SK-N-SH treated with all-trans-retinoic acid at 6 μM for 48 hours (cell line): ENCODE measurements at regions not wholly inside any gene's neighbourhood (a gene's known extent, or its start where the extent isn't known, plus 50 kb on each side); places are given as distances from the start of the nearest gene placed in this dataset.
"Not testable (repeated sequence)": the region's sequence is repeated elsewhere in the genome, so short reads cannot be mapped to it uniquely, and the experiment has no call there.

Source experiments
- ATAC-seq: fragments of 200-7000 bp; cut with Tn5 transposase; 3 replicates; pipeline ENCODE4 v1.9.1; 2020; ENCODE audit warnings: mild to moderate bottlenecking, moderate library complexity
- ARNTL ChIP-seq: fragments of 450-650 bp; formaldehyde crosslinking; IDR thresholded peaks from 2 replicates; pipeline ENCODE4 v1.5.0; 2020; ENCODE audit warnings: low read depth, mild to moderate bottlenecking, moderate library complexity, borderline replicate concordance
- BACH2 ChIP-seq: fragments of 250-450 bp; sonication (Bioruptor Pico); IDR thresholded peaks from 2 replicates; pipeline ENCODE4 v1.9.0; 2021; ENCODE audit warnings: mild to moderate bottlenecking, borderline replicate concordance
- CREB5 ChIP-seq: fragments of 250-450 bp; sonication (Bioruptor Pico); IDR thresholded peaks from 2 replicates; pipeline ENCODE4 v1.5.1; 2020; ENCODE audit warnings: low read depth, mild to moderate bottlenecking, moderate library complexity
- CSDC2 ChIP-seq: fragments of 250-450 bp; sonication (Bioruptor Pico); IDR thresholded peaks from 2 replicates; pipeline ENCODE4 v1.5.0; 2020; ENCODE audit warnings: mild to moderate bottlenecking, moderate library complexity
- ESRRG ChIP-seq: fragments of 250-450 bp; sonication (Bioruptor Pico); IDR thresholded peaks from 2 replicates; pipeline ENCODE4 v1.6.1; 2021; ENCODE audit warnings: mild to moderate bottlenecking
- GLIS3 ChIP-seq: fragments of 250-450 bp; sonication (Bioruptor Pico); IDR thresholded peaks from 2 replicates; pipeline ENCODE4 v1.5.0; 2020; ENCODE audit warnings: mild to moderate bottlenecking, moderate library complexity
- OSR1 ChIP-seq: fragments of 250-450 bp; sonication (Bioruptor Pico); IDR thresholded peaks from 2 replicates; pipeline ENCODE4 v1.8.0; 2022; ENCODE audit warnings: moderate library complexity, mild to moderate bottlenecking, inconsistent platforms
- PPARA ChIP-seq: fragments of 250-450 bp; sonication (Bioruptor Pico); IDR thresholded peaks from 2 replicates; pipeline ENCODE4 v1.5.0; 2020; ENCODE audit warnings: mild to moderate bottlenecking, borderline replicate concordance
- RARB ChIP-seq: fragments of 250-450 bp; sonication (Bioruptor Pico); IDR thresholded peaks from 2 replicates; pipeline ENCODE4 v1.8.0; 2021; ENCODE audit warnings: mild to moderate bottlenecking, moderate library complexity
- SNAI2 ChIP-seq: fragments of 250-450 bp; sonication (Bioruptor Pico); IDR thresholded peaks from 2 replicates; pipeline ENCODE4 v1.5.0; 2020; ENCODE audit warnings: mild to moderate bottlenecking, moderate library complexity
- TCF4 ChIP-seq: fragments of 250-450 bp; sonication (Bioruptor Pico); IDR thresholded peaks from 2 replicates; pipeline ENCODE4 v1.8.0; 2021; ENCODE audit warnings: mild to moderate bottlenecking, moderate library complexity, borderline replicate concordance
- TOX ChIP-seq: fragments of 250-450 bp; sonication (Bioruptor Pico); IDR thresholded peaks from 2 replicates; pipeline ENCODE4 v1.8.0; 2021; ENCODE audit warnings: mild to moderate bottlenecking, moderate library complexity, borderline replicate concordance
- TSHZ2 ChIP-seq: fragments of 250-450 bp; sonication (Bioruptor Pico); IDR thresholded peaks from 2 replicates; pipeline ENCODE4 v1.5.0; 2020; ENCODE audit warnings: mild to moderate bottlenecking, moderate library complexity
- ZC3H10 ChIP-seq: fragments of 250-450 bp; sonication (Bioruptor Pico); IDR thresholded peaks from 2 replicates; pipeline ENCODE4 v1.5.1; 2021; ENCODE audit warnings: mild to moderate bottlenecking, moderate library complexity
- ZFP30 ChIP-seq: fragments of 450-650 bp; formaldehyde crosslinking; IDR thresholded peaks from 2 replicates; pipeline ENCODE4 v1.5.0; 2022; ENCODE audit warnings: mild to moderate bottlenecking, moderate library complexity
- ZNF565 ChIP-seq: fragments of 450-650 bp; formaldehyde crosslinking; conservative IDR thresholded peaks from 2 replicates; pipeline ENCODE4 v1.5.0; 2020; ENCODE audit warnings: low read depth, mild to moderate bottlenecking, moderate library complexity
- ZNF70 ChIP-seq: fragments of 450-650 bp; formaldehyde crosslinking; IDR thresholded peaks from 2 replicates; pipeline ENCODE4 v1.5.0; 2020; ENCODE audit warnings: mild to moderate bottlenecking, moderate library complexity
- ZNF8 ChIP-seq: fragments of 450-650 bp; formaldehyde crosslinking; IDR thresholded peaks from 2 replicates; pipeline ENCODE4 v1.5.0; 2020; ENCODE audit warnings: mild to moderate bottlenecking, moderate library complexity
- TF ChIP-seq, protein P1 (sequence below): fragments of 250-450 bp; sonication (Bioruptor Pico); IDR thresholded peaks from 2 replicates; pipeline ENCODE4 v1.8.0; 2021; ENCODE audit warnings: low read depth, mild to moderate bottlenecking, moderate library complexity, borderline replicate concordance
- TF ChIP-seq, protein P2 (sequence below): fragments of 250-450 bp; sonication (Bioruptor Pico); IDR thresholded peaks from 2 replicates; pipeline ENCODE4 v1.5.1; 2021; ENCODE audit warnings: mild to moderate bottlenecking, moderate library complexity
- TF ChIP-seq, protein P3 (sequence below): fragments of 250-450 bp; sonication (Bioruptor Pico); IDR thresholded peaks from 2 replicates; pipeline ENCODE4 v1.8.0; 2020; ENCODE audit warnings: mild to moderate bottlenecking, moderate library complexity, borderline replicate concordance

- no peak for ATAC-seq
- TF ChIP-seq PPARA (CRISPR knock-in tag) (no peak), CSDC2 (no peak), ZNF70 (CRISPR knock-in tag) (no peak), OSR1 (CRISPR knock-in tag) (no peak), ZC3H10 (no peak), GLIS3 (CRISPR knock-in tag) (no peak), TCF4 (no peak), CREB5 (CRISPR knock-in tag) (no peak), BACH2 (no peak), ESRRG (CRISPR knock-in tag) (no peak), ZNF8 (CRISPR knock-in tag) (no peak), ARNTL (CRISPR knock-in tag) (no peak), ZNF565 (CRISPR knock-in tag) (no peak), RARB (CRISPR knock-in tag) (no peak), ZFP30 (CRISPR knock-in tag) (no peak), TSHZ2 (no peak), TOX (CRISPR knock-in tag) (no peak)
- TF ChIP-seq, protein P1, sequence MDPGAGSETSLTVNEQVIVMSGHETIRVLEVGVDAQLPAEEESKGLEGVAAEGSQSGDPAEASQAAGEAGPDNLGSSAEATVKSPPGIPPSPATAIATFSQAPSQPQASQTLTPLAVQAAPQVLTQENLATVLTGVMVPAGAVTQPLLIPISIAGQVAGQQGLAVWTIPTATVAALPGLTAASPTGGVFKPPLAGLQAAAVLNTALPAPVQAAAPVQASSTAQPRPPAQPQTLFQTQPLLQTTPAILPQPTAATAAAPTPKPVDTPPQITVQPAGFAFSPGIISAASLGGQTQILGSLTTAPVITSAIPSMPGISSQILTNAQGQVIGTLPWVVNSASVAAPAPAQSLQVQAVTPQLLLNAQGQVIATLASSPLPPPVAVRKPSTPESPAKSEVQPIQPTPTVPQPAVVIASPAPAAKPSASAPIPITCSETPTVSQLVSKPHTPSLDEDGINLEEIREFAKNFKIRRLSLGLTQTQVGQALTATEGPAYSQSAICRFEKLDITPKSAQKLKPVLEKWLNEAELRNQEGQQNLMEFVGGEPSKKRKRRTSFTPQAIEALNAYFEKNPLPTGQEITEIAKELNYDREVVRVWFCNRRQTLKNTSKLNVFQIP (CRISPR knock-in tag), result no peak
- TF ChIP-seq, protein P2, sequence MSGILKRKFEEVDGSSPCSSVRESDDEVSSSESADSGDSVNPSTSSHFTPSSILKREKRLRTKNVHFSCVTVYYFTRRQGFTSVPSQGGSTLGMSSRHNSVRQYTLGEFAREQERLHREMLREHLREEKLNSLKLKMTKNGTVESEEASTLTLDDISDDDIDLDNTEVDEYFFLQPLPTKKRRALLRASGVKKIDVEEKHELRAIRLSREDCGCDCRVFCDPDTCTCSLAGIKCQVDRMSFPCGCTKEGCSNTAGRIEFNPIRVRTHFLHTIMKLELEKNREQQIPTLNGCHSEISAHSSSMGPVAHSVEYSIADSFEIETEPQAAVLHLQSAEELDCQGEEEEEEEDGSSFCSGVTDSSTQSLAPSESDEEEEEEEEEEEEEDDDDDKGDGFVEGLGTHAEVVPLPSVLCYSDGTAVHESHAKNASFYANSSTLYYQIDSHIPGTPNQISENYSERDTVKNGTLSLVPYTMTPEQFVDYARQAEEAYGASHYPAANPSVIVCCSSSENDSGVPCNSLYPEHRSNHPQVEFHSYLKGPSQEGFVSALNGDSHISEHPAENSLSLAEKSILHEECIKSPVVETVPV (CRISPR knock-in tag), result no peak
- TF ChIP-seq, all 23 proteins: peak for 0
Measured at GRCh38 chr16:13378151-13378550, 476.8 kb downstream of the SHISA9 start.

- TF ChIP-seq ARNTL (CRISPR knock-in tag) (no peak), ZC3H10 (no peak), TOX (CRISPR knock-in tag) (no peak)
- TF ChIP-seq, all 23 proteins: peak for 0
- no peak for ATAC-seq
Measured at GRCh38 chr16:13379266-13379665, 477.9 kb downstream of the SHISA9 start.

- ATAC-seq, result not testable (repeated sequence)
- TF ChIP-seq ZNF8 (CRISPR knock-in tag), result peak; percentile 89
Measured at GRCh38 chr16:13385156-13386040, 484.0 kb downstream of the SHISA9 start.

DNA sequence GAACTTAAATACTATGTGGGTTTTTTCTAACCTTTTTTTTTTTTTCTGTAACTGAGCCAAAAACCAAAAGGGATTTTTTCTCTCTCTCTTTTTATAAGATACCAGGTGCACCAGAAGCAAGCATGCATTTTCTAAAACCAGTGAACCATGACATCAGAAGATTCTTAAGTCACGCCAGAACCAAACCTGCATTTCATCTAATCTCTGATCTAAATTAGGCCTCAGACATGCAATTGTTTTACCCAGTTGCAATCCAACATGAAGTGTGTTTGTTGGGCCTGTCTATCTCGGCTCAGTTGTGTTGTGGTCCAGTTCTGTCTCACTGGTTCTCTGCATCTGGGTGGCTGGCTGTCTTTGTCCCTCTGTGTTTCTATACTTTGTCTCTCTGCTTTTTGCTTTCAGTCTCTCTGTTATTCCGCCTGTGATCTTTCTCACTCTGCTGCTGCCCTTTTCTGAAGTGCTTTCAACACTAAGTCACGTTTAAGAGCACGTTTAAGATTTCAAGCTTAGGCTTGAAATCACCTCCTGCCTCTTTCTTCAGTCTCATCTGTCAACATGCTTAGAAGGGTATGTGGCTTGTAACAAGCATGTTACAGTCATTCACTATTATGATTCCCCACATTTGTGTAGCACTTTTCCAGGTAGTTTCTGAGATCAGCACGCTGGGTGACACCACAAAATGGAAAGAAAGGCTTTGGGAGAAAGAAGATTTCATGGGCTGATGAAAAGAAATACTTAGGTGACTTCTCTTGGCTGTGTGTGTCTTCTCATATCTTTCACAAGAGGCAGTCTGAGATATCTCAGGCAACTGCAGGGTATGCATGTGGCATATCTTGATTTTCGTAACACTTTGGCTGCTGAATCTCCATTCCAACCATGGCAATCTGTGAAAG, 488.9 kb downstream of the SHISA9 start:
- TF ChIP-seq ZNF8 (CRISPR knock-in tag) (no peak), SNAI2 (CRISPR knock-in tag) (no peak), OSR1 (CRISPR knock-in tag) (no peak), TOX (CRISPR knock-in tag) (no peak), ZNF565 (CRISPR knock-in tag) (no peak), TCF4 (no peak), CSDC2 (no peak)
- TF ChIP-seq, protein P3, sequence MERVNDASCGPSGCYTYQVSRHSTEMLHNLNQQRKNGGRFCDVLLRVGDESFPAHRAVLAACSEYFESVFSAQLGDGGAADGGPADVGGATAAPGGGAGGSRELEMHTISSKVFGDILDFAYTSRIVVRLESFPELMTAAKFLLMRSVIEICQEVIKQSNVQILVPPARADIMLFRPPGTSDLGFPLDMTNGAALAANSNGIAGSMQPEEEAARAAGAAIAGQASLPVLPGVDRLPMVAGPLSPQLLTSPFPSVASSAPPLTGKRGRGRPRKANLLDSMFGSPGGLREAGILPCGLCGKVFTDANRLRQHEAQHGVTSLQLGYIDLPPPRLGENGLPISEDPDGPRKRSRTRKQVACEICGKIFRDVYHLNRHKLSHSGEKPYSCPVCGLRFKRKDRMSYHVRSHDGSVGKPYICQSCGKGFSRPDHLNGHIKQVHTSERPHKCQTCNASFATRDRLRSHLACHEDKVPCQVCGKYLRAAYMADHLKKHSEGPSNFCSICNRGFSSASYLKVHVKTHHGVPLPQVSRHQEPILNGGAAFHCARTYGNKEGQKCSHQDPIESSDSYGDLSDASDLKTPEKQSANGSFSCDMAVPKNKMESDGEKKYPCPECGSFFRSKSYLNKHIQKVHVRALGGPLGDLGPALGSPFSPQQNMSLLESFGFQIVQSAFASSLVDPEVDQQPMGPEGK, result no peak
- TF ChIP-seq, protein P1 (CRISPR knock-in tag), result no peak
- ATAC-seq, result no peak
